ENCODE measurements at regions not wholly inside any gene's neighbourhood (a gene's known extent, or its start where the extent isn't known, plus 50 kb on each side); places are given as distances from the start of the nearest gene placed in this dataset.

DNA sequence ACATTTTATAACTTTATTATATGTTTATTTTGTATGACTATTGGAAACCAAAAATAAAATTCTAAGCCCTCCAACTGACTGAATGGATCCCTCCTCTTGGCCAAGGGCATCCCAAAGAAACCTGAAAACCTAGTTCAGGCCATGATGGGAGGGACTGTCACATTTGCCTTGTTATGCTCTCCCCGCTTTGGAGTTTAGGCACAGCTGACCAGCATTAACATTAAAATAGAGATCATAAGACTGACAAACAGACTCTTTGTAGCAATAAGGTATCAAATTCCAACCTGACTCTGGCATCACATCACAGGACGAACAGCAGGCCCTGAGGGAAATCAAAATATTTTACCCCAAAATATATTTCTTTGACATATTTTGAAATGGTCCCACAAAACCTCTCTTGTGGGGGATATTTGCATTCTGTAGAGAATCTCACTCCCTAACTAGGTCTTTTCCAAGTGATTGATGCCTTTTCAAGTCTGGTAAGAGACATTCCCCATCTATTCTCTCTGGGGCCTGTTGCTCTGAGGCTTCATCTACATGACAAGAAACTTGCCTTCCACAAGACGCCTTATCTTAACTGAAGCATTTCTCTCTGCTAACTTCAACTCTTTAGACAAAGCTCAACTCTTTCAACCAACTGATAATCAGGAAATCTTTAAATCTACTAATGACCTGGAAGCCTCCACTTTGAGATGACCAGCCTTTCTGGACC lies 81.8 kb upstream of the PRR23E start:
- no peak overlapping the region for H3K4me3 Mint-ChIP-seq
- no peak for ATAC-seq
- peaks cover 0 to 14% (median 2%) of the 10 kb centered on the region in 5 donors for H3K27me3 Mint-ChIP-seq
- no peak for DNase-seq
- POLR2A ChIA-PET = no interaction called here
- H3K4me1 Mint-ChIP-seq = no peaks in the 10 kb centered on the region
- H3K36me3 Mint-ChIP-seq = peaks cover 0 to 23% (median 2%) of the 10 kb centered on the region in 3 donors
- H3K27ac Mint-ChIP-seq = no peak overlapping the region
- H3K9me3 Mint-ChIP-seq = peaks cover 0 to 29% (median 13%) of the 10 kb centered on the region in 9 donors

DNA sequence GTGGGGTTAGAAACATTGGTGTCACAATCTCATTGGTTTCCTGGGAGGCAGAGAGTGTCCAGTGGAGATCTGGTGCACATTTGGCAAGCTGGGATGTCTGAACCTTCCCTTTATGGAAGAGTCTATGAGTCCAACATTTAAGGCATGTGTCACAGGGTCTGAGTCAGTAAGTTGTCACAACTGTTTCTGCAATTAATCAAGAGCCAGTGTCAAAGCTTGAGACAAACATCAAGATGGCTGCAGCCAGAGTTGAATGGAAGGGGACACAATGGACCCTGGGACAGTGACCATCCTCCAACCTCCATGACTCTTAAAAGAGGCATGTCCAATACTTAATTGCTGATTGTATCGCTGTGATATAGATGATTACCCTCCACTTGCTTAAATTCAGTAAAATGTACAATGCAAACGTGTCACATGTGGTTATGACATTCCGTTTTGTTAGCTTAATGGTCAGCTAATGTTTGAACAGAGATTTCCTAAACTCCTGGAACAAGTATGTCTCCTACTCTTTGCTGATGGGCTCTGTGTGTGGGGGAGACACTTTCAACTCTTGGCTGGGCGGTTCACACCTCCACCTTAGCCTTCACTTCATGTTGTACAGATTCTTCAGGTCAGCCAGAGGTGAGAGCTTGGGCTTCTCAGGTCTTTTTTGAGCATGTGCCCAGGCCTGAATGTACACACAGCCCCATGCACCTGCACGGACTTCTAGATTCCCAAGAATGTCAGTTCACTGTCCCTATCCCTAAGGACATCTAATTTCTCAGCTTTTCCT lies 79.9 kb upstream of the PRR23E start:
- peaks cover 0 to 23% (median 2%) of the 10 kb centered on the region in 3 donors for H3K36me3 Mint-ChIP-seq
- H3K4me1 Mint-ChIP-seq = peaks cover 0 to 1% (median 0%) of the 10 kb centered on the region in 4 donors
- no peak for DNase-seq
- no peak overlapping the region for H3K27ac Mint-ChIP-seq
- no peak for ATAC-seq
- peaks cover 0 to 29% (median 13%) of the 10 kb centered on the region in 9 donors for H3K9me3 Mint-ChIP-seq
- H3K27me3 Mint-ChIP-seq = peaks cover 0 to 18% (median 2%) of the 10 kb centered on the region in 5 donors
- POLR2A ChIA-PET = no interaction called here
- H3K4me3 Mint-ChIP-seq = no peak overlapping the region

DNA sequence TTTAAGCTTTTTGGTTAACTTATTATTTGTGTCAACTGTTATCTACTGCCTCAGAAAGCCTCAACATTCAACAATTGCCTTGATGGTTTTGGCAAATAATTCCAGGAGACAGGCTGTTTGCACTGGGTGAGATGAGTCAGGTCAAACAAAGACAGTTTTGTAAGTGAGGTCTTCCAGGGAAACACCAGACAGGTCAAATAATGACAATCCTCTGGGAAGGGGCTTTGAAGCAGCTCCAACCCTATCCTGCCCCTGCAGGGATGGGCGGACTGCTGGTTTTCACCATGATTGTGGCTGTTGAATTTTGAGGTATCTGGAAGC lies 79.4 kb upstream of the PRR23E start:
- peaks cover 0 to 33% (median 13%) of the 10 kb centered on the region in 9 donors for H3K9me3 Mint-ChIP-seq
- peaks cover 0 to 1% (median 0%) of the 10 kb centered on the region in 4 donors for H3K4me1 Mint-ChIP-seq
- no peak overlapping the region for H3K4me3 Mint-ChIP-seq
- peaks cover 0 to 23% (median 2%) of the 10 kb centered on the region in 3 donors for H3K36me3 Mint-ChIP-seq
- peak overlapping the region in 1 of 10 donors; percentile 49 for H3K27ac Mint-ChIP-seq
- no peak for ATAC-seq
- H3K27me3 Mint-ChIP-seq = peaks cover 0 to 18% (median 2%) of the 10 kb centered on the region in 5 donors
- no peak for DNase-seq
- POLR2A ChIA-PET = no interaction called here

GRCh38 chr3:127114337-127115070 lies 78.4 kb upstream of the PRR23E start:
- Mint-ChIP-seq H3K27ac (no peak overlapping the region), H3K9me3 (peaks cover 0 to 34% (median 13%) of the 10 kb centered on the region in 9 donors), H3K4me1 (peaks cover 0 to 1% (median 0%) of the 10 kb centered on the region in 4 donors), H3K4me3 (no peak overlapping the region), H3K27me3 (peaks cover 0 to 10% (median 2%) of the 10 kb centered on the region in 5 donors), H3K36me3 (peaks cover 0 to 23% (median 2%) of the 10 kb centered on the region in 3 donors)
- POLR2A ChIA-PET = no interaction called here
- no peak for ATAC-seq
- DNase-seq = no peak

- peaks cover 0 to 23% (median 4%) of the 10 kb centered on the region in 5 donors for H3K27me3 Mint-ChIP-seq
- POLR2A ChIA-PET = no interaction called here
Observed at GRCh38 chr3:127115691-127116351, 77.1 kb upstream of the PRR23E start.

GRCh38 chr3:127118366-127118765 lies 74.6 kb upstream of the PRR23E start:
- Mint-ChIP-seq H3K27ac (no peak overlapping the region), H3K27me3 (peaks cover 2 to 38% (median 4%) of the 10 kb centered on the region in 5 donors), H3K9me3 (peaks cover 0 to 8% (median 0%) of the 10 kb centered on the region in 9 donors), H3K36me3 (peaks cover 0 to under 1% (median 0%) of the 10 kb centered on the region in 3 donors), H3K4me1 (peaks cover 0 to 1% (median 0%) of the 10 kb centered on the region in 4 donors), H3K4me3 (no peak overlapping the region)
- DNase-seq (no peak), ATAC-seq (no peak)
- POLR2A ChIA-PET = no interaction called here

More at GRCh38 chr3:127115691-127116351, 77.1 kb upstream of the PRR23E start:
- Mint-ChIP-seq H3K4me3 (no peak overlapping the region), H3K27ac (no peak overlapping the region), H3K36me3 (peaks cover 0 to 23% (median 2%) of the 10 kb centered on the region in 3 donors), H3K9me3 (peaks cover 0 to 34% (median 13%) of the 10 kb centered on the region in 9 donors), H3K4me1 (peaks cover 0 to 1% (median 0%) of the 10 kb centered on the region in 4 donors)
- DNase-seq = no peak
- no peak for ATAC-seq

GRCh38 chr3:127119693-127120464 lies 73.1 kb upstream of the PRR23E start:
- Mint-ChIP-seq H3K36me3 (no peaks in the 10 kb centered on the region), H3K9me3 (peaks cover 0 to 5% (median 0%) of the 10 kb centered on the region in 9 donors), H3K27ac (no peak overlapping the region), H3K27me3 (peaks cover 4 to 39% (median 8%) of the 10 kb centered on the region in 5 donors), H3K4me3 (no peak overlapping the region), H3K4me1 (peaks cover 0 to 1% (median 0%) of the 10 kb centered on the region in 4 donors)
- ATAC-seq = no peak
- no peak for DNase-seq
- POLR2A ChIA-PET = no interaction called here

DNA sequence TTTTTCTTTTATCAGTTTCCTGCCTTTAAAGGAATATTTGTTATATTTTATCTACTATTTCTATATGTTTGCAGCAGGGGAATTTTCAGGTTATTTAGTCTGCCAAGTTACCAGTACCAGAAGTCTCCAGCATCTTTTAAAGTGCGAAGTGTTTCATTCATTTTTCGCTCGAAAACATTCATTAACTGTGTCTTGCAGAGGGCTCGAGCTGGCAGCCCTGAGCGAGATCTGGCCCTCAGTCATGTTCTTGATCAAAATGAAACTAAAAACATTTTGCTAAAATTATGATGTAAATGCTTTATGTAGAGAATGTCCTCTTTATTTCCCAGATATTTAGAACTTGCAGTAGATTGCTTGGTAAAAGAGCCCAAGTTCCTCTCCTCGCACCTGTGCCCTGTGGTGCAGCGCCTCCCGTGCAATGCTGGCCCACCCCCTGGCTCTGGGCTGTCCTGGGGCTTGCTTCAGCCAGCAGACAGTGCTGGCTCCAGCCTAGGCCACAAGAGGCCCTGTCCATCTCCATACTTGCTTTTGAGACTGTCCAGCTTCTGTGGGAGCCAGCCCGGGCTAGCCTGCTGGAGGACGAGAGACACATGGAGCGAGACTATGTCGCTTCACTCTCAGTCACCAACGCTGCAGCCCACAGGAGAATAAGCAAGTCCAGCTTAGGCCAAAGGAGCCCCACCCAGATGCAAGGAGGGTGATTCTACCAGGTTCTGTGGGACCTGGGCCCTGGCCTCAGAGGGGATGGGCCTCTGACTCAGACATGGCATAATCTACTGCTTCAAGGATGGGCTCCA lies 71.9 kb upstream of the PRR23E start:
- POLR2A ChIA-PET = no interaction called here
- H3K36me3 Mint-ChIP-seq = no peaks in the 10 kb centered on the region
- peaks cover 4 to 34% (median 8%) of the 10 kb centered on the region in 5 donors for H3K27me3 Mint-ChIP-seq
- no peak overlapping the region for H3K4me3 Mint-ChIP-seq
- no peak overlapping the region for H3K27ac Mint-ChIP-seq
- ATAC-seq (no peak), DNase-seq (no peak)
- peaks cover 0 to 5% (median 0%) of the 10 kb centered on the region in 9 donors for H3K9me3 Mint-ChIP-seq
- H3K4me1 Mint-ChIP-seq = peaks cover 0 to 1% (median 0%) of the 10 kb centered on the region in 4 donors

DNA sequence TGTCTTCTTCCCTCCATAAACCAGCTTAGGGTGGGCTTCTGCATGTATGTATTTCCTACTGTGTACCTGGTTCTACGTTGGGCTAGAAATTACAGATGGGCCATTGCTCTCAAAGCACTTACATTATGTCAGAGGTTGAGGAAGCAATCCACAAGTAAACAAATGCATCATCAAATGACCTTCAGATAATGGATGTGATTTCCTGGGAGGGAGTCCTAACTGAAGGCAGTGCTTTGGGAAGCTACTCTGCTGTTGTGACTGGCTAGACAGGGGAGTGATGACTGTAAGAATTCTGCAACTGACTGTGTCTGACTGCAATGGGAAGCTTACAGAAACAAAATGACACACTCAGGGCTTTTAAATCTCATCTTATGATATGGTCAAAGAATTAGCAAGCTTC lies 71.0 kb upstream of the PRR23E start:
- Mint-ChIP-seq H3K27me3 (peaks cover 4 to 29% (median 11%) of the 10 kb centered on the region in 5 donors), H3K27ac (no peak overlapping the region), H3K9me3 (peaks cover 0 to 5% (median 0%) of the 10 kb centered on the region in 9 donors), H3K36me3 (no peaks in the 10 kb centered on the region), H3K4me3 (no peak overlapping the region), H3K4me1 (no peaks in the 10 kb centered on the region)
- no peak for ATAC-seq
- POLR2A ChIA-PET = no interaction called here
- no peak for DNase-seq

GRCh38 chr3:127123533-127123932 lies 69.4 kb upstream of the PRR23E start:
- no peak overlapping the region for H3K4me3 Mint-ChIP-seq
- no peak for DNase-seq
- no peak overlapping the region for H3K27ac Mint-ChIP-seq
- POLR2A ChIA-PET = no interaction called here
- H3K27me3 Mint-ChIP-seq = peaks cover 4 to 29% (median 11%) of the 10 kb centered on the region in 5 donors
- no peak for ATAC-seq
- H3K4me1 Mint-ChIP-seq = no peaks in the 10 kb centered on the region
- peaks cover 0 to 1% (median 0%) of the 10 kb centered on the region in 9 donors for H3K9me3 Mint-ChIP-seq
- H3K36me3 Mint-ChIP-seq = no peaks in the 10 kb centered on the region

- no peak overlapping the region for H3K4me3 Mint-ChIP-seq
- POLR2A ChIA-PET = no interaction called here
- peaks cover 4 to 29% (median 11%) of the 10 kb centered on the region in 5 donors for H3K27me3 Mint-ChIP-seq
- DNase-seq (no peak), ATAC-seq (no peak)
- H3K4me1 Mint-ChIP-seq = no peaks in the 10 kb centered on the region
- no peaks in the 10 kb centered on the region for H3K9me3 Mint-ChIP-seq
- no peak overlapping the region for H3K27ac Mint-ChIP-seq
- no peaks in the 10 kb centered on the region for H3K36me3 Mint-ChIP-seq
Observed at GRCh38 chr3:127124120-127124519, 68.8 kb upstream of the PRR23E start.

Data from naive thymus-derived CD8-positive, alpha-beta T cell (primary cell).